ENCODE measurements at regions not wholly inside any gene's neighbourhood (a gene's known extent, or its start where the extent isn't known, plus 50 kb on each side); places are given as distances from the start of the nearest gene placed in this dataset.

DNA sequence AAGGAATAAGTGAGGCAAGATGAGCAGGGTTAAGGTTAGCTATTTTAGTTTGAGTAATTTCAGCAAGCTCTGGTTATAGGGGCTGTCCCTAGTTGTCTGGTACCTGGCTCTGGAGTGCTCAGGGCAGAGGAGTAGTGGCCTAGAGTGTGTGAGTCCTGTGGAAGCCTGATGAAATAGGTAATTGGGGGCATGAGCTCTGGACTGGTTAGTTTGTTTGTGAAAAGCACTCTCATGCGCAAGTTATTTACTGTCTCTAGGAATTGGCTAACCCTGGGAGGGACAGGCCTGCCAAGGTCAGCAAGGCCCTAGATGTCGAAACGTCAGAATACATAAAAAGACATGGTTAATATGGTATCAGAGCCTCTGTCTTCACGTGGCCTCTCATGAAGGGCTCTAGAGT, 900.1 kb downstream of the PCDH17 start:
- TF ChIP-seq, protein P1, sequence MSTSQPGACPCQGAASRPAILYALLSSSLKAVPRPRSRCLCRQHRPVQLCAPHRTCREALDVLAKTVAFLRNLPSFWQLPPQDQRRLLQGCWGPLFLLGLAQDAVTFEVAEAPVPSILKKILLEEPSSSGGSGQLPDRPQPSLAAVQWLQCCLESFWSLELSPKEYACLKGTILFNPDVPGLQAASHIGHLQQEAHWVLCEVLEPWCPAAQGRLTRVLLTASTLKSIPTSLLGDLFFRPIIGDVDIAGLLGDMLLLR (CRISPR knock-in tag; IDR thresholded peaks at IDR 0.05), result no peak
- TF ChIP-seq, protein P2, sequence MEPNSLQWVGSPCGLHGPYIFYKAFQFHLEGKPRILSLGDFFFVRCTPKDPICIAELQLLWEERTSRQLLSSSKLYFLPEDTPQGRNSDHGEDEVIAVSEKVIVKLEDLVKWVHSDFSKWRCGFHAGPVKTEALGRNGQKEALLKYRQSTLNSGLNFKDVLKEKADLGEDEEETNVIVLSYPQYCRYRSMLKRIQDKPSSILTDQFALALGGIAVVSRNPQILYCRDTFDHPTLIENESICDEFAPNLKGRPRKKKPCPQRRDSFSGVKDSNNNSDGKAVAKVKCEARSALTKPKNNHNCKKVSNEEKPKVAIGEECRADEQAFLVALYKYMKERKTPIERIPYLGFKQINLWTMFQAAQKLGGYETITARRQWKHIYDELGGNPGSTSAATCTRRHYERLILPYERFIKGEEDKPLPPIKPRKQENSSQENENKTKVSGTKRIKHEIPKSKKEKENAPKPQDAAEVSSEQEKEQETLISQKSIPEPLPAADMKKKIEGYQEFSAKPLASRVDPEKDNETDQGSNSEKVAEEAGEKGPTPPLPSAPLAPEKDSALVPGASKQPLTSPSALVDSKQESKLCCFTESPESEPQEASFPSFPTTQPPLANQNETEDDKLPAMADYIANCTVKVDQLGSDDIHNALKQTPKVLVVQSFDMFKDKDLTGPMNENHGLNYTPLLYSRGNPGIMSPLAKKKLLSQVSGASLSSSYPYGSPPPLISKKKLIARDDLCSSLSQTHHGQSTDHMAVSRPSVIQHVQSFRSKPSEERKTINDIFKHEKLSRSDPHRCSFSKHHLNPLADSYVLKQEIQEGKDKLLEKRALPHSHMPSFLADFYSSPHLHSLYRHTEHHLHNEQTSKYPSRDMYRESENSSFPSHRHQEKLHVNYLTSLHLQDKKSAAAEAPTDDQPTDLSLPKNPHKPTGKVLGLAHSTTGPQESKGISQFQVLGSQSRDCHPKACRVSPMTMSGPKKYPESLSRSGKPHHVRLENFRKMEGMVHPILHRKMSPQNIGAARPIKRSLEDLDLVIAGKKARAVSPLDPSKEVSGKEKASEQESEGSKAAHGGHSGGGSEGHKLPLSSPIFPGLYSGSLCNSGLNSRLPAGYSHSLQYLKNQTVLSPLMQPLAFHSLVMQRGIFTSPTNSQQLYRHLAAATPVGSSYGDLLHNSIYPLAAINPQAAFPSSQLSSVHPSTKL (CRISPR knock-in tag; IDR thresholded peaks at IDR 0.05), result peak; percentile 58
- TF ChIP-seq MXI1 (IDR thresholded peaks at IDR 0.05; ENCODE audit: borderline replicate concordance, low read depth, low read length), result no peak
- TF ChIP-seq CBX1 (IDR thresholded peaks at IDR 0.05; ENCODE audit: low read depth), result no peak
- TF ChIP-seq, protein P3, sequence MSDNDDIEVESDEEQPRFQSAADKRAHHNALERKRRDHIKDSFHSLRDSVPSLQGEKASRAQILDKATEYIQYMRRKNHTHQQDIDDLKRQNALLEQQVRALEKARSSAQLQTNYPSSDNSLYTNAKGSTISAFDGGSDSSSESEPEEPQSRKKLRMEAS (IDR thresholded peaks at IDR 0.05), result no peak

Data from HepG2 (cell line).